SJCRH30 (cell line): ENCODE measurements at regions not wholly inside any gene's neighbourhood (a gene's known extent, or its start where the extent isn't known, plus 50 kb on each side); places are given as distances from the start of the nearest gene placed in this dataset.

ENCODE experiments used
- DNase-seq, 2 experiments: peaks; one replicate each; pipeline ENCODE4 v3.0.0-alpha.2; 2015 to 2020
- H3K27ac ChIP-seq: fragments of 250-450 bp; sonication (Bioruptor Pico); 2 replicates; pipeline ENCODE4 v1.5.1; 2020; ENCODE audit warnings: mild to moderate bottlenecking, moderate library complexity
- H3K27me3 ChIP-seq: fragments of 250-450 bp; sonication (Bioruptor Pico); 2 replicates; pipeline ENCODE4 v1.5.1; 2020; ENCODE audit warnings: mild to moderate bottlenecking, moderate library complexity
- H3K36me3 ChIP-seq: fragments of 250-450 bp; sonication (Bioruptor Pico); 2 replicates; pipeline ENCODE4 v1.5.1; 2020; ENCODE audit warnings: mild to moderate bottlenecking, moderate library complexity
- H3K4me1 ChIP-seq: fragments of 250-450 bp; sonication (Bioruptor Pico); 2 replicates; pipeline ENCODE4 v1.5.1; 2020; ENCODE audit warnings: mild to moderate bottlenecking, moderate library complexity
- H3K4me3 ChIP-seq: fragments of 250-450 bp; sonication (Bioruptor Pico); 2 replicates; pipeline ENCODE4 v1.5.1; 2020; ENCODE audit warnings: mild to moderate bottlenecking, moderate library complexity
- H3K9me3 ChIP-seq: fragments of 250-450 bp; sonication (Bioruptor Pico); replicated peaks from 2 replicates; pipeline ENCODE4 v1.5.1; 2020; ENCODE audit warnings: mild to moderate bottlenecking, moderate library complexity

DNA sequence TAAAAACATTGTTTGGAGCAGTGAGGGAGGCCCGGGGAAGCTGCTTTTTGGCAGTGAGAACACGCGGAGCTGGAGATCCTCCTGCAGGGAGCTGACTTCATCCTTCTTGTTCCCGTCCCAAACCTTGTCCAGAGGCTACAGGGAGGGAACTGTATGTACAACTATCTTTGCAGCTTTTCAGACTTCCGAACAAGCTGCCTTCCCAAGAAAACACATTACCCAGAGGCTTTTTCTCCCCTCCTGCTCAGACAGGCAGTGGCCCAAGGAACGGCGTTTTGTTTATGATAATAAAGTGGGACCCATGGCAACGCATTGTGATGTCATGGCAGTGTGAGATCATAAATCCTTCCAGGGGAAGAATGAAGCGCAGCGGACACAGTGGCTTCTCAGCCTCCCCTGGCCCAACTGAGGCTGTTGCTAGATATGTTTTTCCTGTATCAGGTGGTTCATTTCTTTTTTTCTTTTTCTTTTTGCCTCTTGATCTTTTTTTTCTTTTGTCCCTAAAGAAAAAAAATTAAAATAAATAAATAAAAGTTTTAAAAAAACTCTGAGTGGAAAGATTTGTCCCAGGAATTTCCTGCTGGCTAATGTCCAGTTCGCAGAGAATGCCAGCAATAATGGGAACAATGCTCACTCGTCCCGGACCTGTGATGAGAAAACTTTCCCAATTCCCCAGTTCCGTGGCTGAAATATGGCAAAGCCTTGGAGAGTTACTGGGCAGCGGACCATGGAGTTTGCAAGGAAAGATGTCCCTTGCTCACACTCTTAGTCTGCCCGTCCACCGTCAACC lies 103.4 kb upstream of the MAP1LC3B2 start:
- no peaks in the 10 kb centered on the region for H3K36me3 ChIP-seq
- H3K27me3 ChIP-seq: no peaks in the 10 kb centered on the region
- H3K4me3 ChIP-seq: no peak overlapping the region
- H3K4me1 ChIP-seq: no peaks in the 10 kb centered on the region
- no peaks in the 10 kb centered on the region for H3K9me3 ChIP-seq
- H3K27ac ChIP-seq: no peak overlapping the region
- peak; percentile 9 to 28 for DNase-seq

DNA sequence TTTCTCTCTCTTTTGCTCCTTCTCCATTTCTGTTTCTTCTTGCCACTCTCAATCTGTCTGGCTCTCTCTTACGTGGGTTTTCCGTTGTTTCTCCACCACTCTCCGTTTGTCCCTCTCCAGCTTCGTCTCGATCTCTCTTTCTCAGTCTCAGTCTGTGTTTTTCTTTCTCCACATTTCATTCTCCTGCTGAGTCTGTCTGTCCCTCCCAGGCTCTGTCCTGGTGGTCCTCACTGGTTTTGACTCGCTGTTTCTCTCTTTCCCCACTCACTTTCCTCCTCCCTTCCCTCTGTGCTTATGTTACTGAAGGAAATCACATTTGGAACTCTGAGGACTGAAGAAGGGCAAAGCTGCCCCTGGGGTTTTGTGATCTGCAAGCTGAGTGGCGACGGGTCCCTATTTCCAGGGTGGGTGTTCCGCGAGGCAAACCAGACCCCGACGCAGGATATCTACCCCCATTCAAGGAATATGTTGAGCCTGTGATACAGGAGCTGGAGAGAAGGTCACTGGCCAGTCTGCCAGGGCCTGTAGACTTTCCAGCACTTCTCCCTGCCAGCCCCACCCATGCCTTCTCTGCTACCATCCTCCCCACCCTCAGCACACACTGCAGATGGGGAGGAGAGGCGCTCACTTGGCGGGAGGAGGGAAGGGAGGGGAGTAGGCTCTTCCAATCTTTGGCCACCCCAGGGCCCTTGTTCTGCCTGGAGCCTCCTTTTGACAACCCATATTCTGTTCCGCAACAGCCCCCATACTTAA lies 102.7 kb upstream of the MAP1LC3B2 start:
- Histone ChIP-seq H3K36me3 (no peaks in the 10 kb centered on the region), H3K4me1 (no peaks in the 10 kb centered on the region), H3K27me3 (no peaks in the 10 kb centered on the region), H3K9me3 (no peaks in the 10 kb centered on the region), H3K4me3 (no peak overlapping the region), H3K27ac (no peak overlapping the region)
- DNase-seq: no peak

DNA sequence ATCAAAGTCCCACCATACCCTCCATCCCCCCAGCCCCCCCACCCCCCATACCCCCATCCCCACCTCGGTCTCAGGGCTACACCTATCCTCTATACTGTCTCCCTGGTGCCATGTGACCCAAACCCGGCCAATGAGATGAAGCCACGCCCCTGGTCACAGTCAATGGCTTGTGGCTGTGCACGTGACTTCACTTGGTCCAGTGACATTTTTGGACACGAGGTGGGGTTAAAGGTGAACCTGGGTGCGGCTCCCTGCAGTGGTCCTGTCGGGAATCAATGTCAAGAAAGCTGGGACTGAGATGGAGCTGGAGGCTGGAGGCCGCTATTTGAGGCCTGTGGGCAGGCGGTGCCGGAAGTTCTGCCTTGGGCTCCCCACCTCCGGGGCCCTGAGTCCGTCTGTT lies 100.7 kb upstream of the MAP1LC3B2 start:
- Histone ChIP-seq H3K27ac (no peak overlapping the region), H3K9me3 (no peaks in the 10 kb centered on the region), H3K4me1 (no peaks in the 10 kb centered on the region), H3K27me3 (no peaks in the 10 kb centered on the region), H3K4me3 (no peak overlapping the region), H3K36me3 (no peaks in the 10 kb centered on the region)
- no peak for DNase-seq

- Histone ChIP-seq H3K9me3 (no peaks in the 10 kb centered on the region), H3K4me3 (no peak overlapping the region), H3K27ac (no peak overlapping the region), H3K4me1 (no peaks in the 10 kb centered on the region), H3K36me3 (no peaks in the 10 kb centered on the region), H3K27me3 (no peaks in the 10 kb centered on the region)
- no peak for DNase-seq
These were observed 99.9 kb upstream of the MAP1LC3B2 start for GRCh38 chr12:116459011-116459875.

- Histone ChIP-seq H3K9me3 (no peaks in the 10 kb centered on the region), H3K27ac (no peak overlapping the region), H3K4me3 (no peak overlapping the region), H3K4me1 (no peaks in the 10 kb centered on the region), H3K36me3 (no peaks in the 10 kb centered on the region), H3K27me3 (no peaks in the 10 kb centered on the region)
- no peak for DNase-seq
These were observed 99.1 kb upstream of the MAP1LC3B2 start for GRCh38 chr12:116459916-116460663.

GRCh38 chr12:116461060-116461459 lies 98.1 kb upstream of the MAP1LC3B2 start:
- no peak overlapping the region for H3K4me3 ChIP-seq
- no peaks in the 10 kb centered on the region for H3K4me1 ChIP-seq
- no peaks in the 10 kb centered on the region for H3K36me3 ChIP-seq
- H3K27me3 ChIP-seq: no peaks in the 10 kb centered on the region
- no peak overlapping the region for H3K27ac ChIP-seq
- DNase-seq: no peak
- no peaks in the 10 kb centered on the region for H3K9me3 ChIP-seq

DNA sequence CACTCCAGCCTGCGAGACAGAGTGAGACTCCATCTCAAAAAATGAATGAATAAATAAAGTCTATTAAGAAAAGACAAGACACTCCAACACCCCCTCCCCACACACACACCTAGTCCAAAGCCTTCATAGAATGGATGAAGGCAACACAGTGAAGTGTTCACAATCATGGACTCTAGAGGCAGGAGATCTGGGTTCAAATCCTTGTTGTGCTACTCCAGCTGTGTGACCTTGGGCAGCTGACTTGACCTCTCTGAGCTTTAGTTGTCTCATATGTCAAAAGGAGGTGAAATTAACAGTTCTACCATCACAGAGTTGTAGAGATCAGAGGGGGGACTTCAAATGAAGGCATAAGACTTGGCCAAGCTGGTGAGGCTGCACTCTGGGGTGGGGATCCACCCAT lies 95.8 kb upstream of the MAP1LC3B2 start:
- H3K27ac ChIP-seq: no peak overlapping the region
- H3K9me3 ChIP-seq: no peaks in the 10 kb centered on the region
- H3K4me3 ChIP-seq: no peak overlapping the region
- no peaks in the 10 kb centered on the region for H3K36me3 ChIP-seq
- no peak for DNase-seq
- H3K27me3 ChIP-seq: no peaks in the 10 kb centered on the region
- H3K4me1 ChIP-seq: no peaks in the 10 kb centered on the region

DNA sequence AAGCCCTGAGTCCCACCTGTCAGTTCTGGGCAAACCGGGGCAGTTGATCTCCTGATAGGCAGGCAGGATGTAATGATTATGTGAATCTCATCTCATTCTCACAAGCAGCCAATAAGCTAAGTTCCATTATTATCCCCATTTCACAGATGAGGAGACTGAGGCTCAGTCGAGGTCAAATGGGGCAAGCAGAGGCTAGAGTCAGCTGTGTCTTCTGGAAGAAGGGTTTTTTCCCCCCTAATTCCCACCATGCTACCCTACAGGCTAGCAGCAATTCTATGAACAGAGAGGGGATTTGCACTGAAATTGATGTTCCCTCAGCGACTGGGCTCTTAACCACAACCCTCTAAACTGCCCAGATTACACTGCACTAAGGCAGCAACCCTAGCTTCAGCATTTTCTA lies 93.8 kb upstream of the MAP1LC3B2 start:
- no peaks in the 10 kb centered on the region for H3K36me3 ChIP-seq

GRCh38 chr12:116465856-116466255 lies 93.3 kb upstream of the MAP1LC3B2 start:
- no peak overlapping the region for H3K27ac ChIP-seq
- no peaks in the 10 kb centered on the region for H3K36me3 ChIP-seq
- no peaks in the 10 kb centered on the region for H3K27me3 ChIP-seq
- H3K9me3 ChIP-seq: no peaks in the 10 kb centered on the region
- no peaks in the 10 kb centered on the region for H3K4me1 ChIP-seq
- no peak for DNase-seq
- no peak overlapping the region for H3K4me3 ChIP-seq

More for the DNA sequence above, 93.8 kb upstream of the MAP1LC3B2 start:
- DNase-seq: no peak
- H3K27ac ChIP-seq: no peak overlapping the region
- H3K4me3 ChIP-seq: no peak overlapping the region
- H3K27me3 ChIP-seq: no peaks in the 10 kb centered on the region
- no peaks in the 10 kb centered on the region for H3K9me3 ChIP-seq
- no peaks in the 10 kb centered on the region for H3K4me1 ChIP-seq

GRCh38 chr12:116466536-116466935 lies 92.6 kb upstream of the MAP1LC3B2 start:
- no peak for DNase-seq
- Histone ChIP-seq H3K4me3 (no peak overlapping the region), H3K9me3 (no peaks in the 10 kb centered on the region), H3K36me3 (no peaks in the 10 kb centered on the region), H3K4me1 (no peaks in the 10 kb centered on the region), H3K27me3 (no peaks in the 10 kb centered on the region), H3K27ac (no peak overlapping the region)

GRCh38 chr12:116469344-116469743 lies 89.8 kb upstream of the MAP1LC3B2 start:
- Histone ChIP-seq H3K4me3 (no peak overlapping the region), H3K9me3 (no peaks in the 10 kb centered on the region)
- DNase-seq: no peak

DNA sequence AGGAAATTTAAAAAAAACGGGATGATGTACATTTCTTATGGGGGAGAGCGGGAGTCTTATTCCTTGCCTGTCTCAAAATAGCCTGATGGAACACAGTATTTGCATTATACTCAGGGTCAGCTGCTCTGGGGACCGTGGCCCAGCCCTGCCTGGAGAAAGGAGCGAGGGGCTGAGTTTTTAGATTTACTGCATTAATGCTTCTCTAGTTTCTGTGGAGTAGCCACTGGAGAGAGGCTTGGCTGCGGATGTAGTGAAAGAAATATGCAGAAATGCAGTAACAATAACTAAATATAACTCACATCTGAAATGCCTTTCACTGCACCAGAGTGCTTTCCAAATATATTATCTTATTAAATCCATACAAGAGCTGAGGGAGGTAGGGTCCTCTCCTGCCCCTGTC lies 87.6 kb upstream of the MAP1LC3B2 start:
- H3K4me1 ChIP-seq: no peaks in the 10 kb centered on the region
- no peak overlapping the region for H3K4me3 ChIP-seq
- no peaks in the 10 kb centered on the region for H3K36me3 ChIP-seq
- DNase-seq: no peak
- no peaks in the 10 kb centered on the region for H3K27me3 ChIP-seq
- H3K27ac ChIP-seq: no peak overlapping the region
- H3K9me3 ChIP-seq: no peaks in the 10 kb centered on the region

More at GRCh38 chr12:116469344-116469743, 89.8 kb upstream of the MAP1LC3B2 start:
- Histone ChIP-seq H3K27ac (no peak overlapping the region), H3K27me3 (no peaks in the 10 kb centered on the region), H3K36me3 (no peaks in the 10 kb centered on the region), H3K4me1 (no peaks in the 10 kb centered on the region)

GRCh38 chr12:116472193-116472592 lies 87.0 kb upstream of the MAP1LC3B2 start:
- H3K27ac ChIP-seq: no peak overlapping the region
- H3K36me3 ChIP-seq: no peaks in the 10 kb centered on the region
- no peaks in the 10 kb centered on the region for H3K4me1 ChIP-seq
- no peaks in the 10 kb centered on the region for H3K27me3 ChIP-seq
- no peak for DNase-seq
- no peak overlapping the region for H3K4me3 ChIP-seq
- no peaks in the 10 kb centered on the region for H3K9me3 ChIP-seq

DNA sequence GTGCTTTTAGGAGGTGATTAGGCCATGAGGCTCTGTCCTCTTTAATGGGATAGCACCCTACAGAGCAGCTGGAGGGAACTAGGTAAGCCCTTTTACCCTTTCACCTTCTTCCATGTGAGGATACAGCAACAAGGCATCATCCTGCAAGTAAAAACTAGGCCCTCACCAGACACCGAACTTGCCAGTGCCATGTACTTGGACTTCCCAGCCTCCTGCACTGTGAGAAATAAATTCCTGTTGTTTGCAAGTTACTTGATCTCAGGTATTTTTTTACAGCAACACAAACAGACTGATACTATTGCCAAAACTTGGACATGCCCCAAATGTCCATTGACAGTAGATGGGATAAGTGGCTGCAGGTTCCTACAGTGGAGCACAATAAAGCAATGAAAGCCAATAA lies 85.8 kb upstream of the MAP1LC3B2 start:
- Histone ChIP-seq H3K27me3 (no peaks in the 10 kb centered on the region), H3K4me1 (no peaks in the 10 kb centered on the region), H3K36me3 (no peaks in the 10 kb centered on the region), H3K27ac (no peak overlapping the region), H3K9me3 (no peaks in the 10 kb centered on the region), H3K4me3 (no peak overlapping the region)
- no peak for DNase-seq
